ENCODE measurements at regions not wholly inside any gene's neighbourhood (a gene's known extent, or its start where the extent isn't known, plus 50 kb on each side); places are given as distances from the start of the nearest gene placed in this dataset.

DNA sequence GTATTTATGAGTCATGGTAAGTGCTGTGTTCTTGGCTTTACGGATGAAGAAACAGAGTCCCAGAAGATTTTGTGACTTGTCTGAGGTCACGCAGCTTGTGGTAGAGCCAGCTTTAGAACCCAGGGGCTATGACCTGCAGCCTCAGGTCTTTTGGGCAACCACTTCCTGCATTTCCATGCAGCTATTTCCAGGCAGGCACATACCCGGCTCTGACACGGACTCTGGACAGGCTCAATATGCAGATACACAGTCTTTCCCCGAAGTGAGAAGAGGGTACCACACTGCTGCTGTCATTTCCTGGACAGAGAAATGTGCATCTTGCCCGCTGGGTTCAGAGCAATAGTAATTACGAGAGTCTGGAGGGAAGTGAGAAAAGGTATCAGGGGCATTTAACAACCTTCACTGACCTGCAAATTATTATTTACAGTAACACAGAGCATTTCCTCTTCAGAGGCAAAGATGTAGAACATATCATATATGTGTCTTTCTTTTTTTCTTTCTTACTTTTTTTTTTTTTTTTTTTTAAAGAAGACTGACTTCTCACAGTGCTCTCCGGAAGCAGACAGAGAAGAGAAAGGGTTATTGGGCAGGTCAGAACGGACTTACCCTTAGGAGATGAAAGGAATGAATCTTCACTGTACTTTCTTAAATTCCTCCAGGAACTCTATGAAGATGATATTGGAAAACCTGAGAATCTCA lies 185.1 kb downstream of the CLIC5 start:
- DNase-seq = peak; percentile 55

- DNase-seq = no peak
Observed at GRCh38 chr6:45829873-45830272, 185.8 kb downstream of the CLIC5 start.

DNA sequence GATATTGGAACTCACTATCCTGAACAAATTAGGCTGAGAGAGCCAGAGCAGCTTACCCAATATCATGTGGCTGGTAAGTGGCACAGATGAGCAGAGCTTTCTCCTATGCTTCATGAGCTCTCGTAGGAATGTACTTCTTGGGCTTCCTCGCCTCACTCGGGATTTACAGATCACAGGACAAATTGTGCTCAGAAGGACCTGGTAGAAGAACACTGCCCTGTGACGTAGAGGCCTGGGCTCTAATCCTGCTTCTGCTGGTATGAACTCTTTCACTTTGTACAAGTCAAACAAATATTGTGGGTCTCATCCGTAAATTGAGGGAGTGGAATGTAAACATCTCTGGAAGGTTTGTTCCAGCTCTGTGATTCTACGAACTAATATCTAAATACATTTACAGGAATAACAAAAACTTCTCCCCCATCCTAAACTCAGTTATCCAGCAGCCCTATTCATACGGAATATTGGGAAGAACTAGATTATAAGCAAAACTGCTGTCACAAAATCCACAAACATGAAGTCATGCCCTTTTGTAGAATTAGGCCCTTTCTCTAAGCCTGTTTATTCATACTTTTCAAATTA lies 187.6 kb downstream of the CLIC5 start:
- DNase-seq = no peak

- DNase-seq = no peak
Observed at GRCh38 chr6:45822873-45823272, 192.8 kb downstream of the CLIC5 start.

DNA sequence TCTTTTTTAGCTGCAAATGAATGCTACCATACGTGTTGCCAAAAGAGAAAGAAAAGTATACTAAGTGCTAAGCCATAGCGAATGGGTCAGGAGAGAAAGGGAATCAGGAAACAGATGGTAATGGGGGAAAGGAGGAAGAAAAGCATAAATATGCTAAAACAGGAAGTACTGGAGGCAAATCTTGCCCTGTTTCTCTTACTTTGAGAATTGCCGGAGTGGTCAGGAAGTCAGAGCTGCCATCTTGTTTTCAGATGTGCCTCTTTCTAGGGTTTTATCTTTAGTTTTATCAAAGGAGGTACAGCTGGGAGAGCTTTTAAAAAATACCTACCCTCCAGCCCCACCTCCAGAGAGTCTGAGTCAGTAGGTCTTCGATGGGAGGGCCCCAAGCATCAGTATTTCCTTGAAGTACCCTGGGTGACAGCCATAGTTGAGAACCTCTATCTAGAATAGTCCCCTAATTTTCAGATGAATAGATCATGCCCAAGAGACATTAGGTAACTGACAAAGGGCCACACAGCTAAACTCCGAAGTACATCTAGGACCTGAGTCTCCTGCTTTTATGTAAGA lies 193.3 kb downstream of the CLIC5 start:
- DNase-seq = no peak

DNA sequence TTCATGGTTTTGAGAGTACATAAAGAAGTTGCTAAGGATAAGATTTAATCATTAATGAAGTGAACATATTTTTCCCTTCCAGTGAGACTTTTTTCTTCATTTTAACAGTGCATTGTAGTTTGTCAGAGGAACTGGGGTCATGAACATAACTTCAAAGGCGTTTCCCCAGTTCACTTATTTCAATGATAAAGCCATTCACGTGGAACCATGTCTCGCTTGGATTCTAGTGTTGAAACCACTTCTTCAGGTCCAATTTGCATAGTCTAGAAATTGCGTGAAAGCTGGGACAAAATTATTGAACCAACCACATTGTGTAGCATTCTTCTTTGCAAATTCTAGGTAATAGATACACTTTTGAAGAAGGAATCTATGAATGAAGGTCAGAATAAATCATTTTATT lies 197.0 kb downstream of the CLIC5 start:
- no peak for DNase-seq

- DNase-seq = peak; percentile 80
Observed at GRCh38 chr6:45816674-45817297, 198.9 kb downstream of the CLIC5 start.

- DNase-seq = no peak
Observed at GRCh38 chr6:45815466-45816125, 200.1 kb downstream of the CLIC5 start.

GRCh38 chr6:45814772-45815171 lies 200.9 kb downstream of the CLIC5 start:
- DNase-seq = no peak

GRCh38 chr6:45813943-45814342 lies 201.7 kb downstream of the CLIC5 start:
- DNase-seq = no peak

GRCh38 chr6:45812922-45813321 lies 202.7 kb downstream of the CLIC5 start:
- peak; percentile 78 for DNase-seq

GRCh38 chr6:45808917-45809316 lies 206.7 kb downstream of the CLIC5 start:
- no peak for DNase-seq

GRCh38 chr6:45808042-45808645 lies 207.5 kb downstream of the CLIC5 start:
- DNase-seq = no peak

GRCh38 chr6:45807311-45808041 lies 208.2 kb downstream of the CLIC5 start:
- DNase-seq = no peak

GRCh38 chr6:45806172-45806571 lies 209.5 kb downstream of the CLIC5 start:
- DNase-seq = no peak

DNA sequence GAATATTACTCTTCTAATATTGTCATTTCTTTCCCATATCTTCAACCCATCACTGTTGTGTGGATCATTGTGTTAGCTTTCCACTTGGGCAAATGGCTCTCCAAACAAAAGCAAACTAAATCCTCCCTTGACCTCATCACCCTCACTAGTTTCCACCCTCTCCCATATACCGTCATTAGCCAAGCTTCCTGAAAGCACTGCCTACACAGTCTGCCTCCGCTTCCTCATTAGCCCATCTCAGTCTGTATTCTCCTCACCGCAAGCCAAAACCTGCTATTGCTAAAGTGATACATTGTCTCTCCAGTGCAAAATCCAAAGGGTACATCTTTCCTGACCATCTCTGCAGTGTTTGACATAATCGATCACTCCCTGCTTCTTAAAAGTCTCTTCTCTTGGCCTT lies 212.6 kb downstream of the CLIC5 start:
- DNase-seq = no peak

DNA sequence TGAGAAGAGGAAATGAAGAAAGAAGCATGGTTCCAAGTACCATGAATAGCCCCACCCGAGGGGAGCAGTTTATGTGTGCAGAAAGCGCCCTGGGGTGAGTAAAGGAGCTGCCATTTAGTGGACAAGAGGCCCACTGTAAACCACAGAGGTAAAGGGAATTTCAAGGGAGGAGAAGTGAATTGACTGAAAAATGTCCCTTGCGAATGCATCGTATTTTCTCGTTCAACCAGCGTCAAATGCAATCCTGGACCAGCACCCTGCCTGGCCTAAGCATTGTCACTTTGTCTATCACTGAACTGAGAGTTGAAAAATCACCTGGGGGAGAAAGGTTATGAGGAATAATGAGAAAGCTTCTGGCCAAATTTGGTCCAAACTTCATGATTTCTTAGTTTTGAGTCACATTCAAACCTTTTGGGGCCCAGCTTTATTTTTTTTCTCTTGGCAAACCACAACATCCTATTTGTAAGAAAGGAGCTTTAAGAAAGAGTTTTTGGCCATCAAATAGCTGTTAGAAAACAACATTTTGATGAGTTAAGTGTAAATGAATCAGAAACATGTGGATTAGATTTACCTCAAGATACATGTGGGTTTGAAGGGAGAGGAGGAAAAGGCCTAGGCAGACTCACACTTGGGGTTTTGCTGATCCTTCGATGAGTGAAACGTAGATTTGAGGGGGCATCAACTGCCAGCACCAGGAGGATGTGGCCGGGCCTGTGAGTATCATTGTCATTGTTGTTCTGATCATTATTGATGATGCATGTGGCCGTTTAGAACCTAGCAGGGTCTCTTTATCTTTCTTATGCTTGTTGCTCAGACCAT lies 214.0 kb downstream of the CLIC5 start:
- DNase-seq = peak; percentile 2

DNA sequence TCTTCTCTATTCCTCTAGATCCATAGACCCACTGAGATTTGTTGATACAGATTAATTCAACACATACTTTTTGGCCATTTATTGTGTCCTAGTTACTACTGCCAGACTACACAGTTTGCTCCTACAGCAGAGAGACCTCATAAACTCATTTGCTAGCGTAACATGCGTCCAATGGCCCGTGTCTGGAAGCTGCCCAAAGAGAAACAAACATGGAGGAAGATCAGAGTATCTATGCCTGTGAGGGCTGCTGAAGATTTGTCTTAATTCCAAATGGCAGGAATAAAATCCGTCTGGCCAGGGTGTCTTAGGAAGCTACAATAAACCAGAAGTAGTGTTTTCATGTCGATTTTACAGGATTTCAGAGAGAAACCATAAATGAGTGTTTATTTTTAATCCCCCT lies 214.7 kb downstream of the CLIC5 start:
- DNase-seq = no peak

DNA sequence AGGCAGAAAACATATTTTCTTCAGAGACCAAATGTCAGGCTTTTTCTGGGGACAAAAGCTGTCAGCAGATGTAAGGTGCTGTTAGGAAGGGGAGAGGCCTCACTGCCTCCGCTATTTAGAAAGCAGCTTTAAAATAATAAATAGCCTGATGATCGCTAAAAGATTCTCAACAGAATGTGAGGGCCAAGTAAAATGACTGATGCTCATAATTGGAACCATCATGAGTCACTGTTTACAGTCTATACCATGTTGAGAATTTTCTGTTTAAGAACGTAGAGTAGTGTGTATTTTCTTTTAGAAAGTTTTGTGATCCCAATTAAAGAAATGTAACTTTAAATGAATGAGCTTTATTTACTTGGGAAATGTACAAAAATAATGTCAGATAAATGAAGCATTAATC lies 220.0 kb downstream of the CLIC5 start:
- DNase-seq = peak; percentile 53

DNA sequence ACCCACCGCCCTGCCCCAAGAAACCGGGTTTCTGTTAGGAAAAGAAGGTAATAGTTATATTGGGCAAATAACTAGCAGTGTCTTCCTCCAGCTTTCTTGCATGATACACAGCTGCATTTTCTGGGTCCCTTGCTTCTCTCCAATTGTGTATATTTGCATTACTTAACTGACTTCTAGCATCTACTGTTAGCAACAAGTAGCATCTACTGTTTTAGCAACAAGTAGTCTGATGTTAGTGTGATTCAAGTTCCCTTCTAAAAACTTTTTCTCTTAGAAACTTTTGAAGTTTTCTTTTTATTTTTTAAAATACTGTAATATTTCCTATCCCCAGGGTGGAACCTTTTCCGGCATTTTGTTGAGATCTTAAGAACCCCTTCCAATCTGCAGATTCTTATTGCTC lies 221.2 kb downstream of the CLIC5 start:
- no peak for DNase-seq

All from fibroblast of skin of back (primary cell).